Activated T-cell treated with anti-CD3 and anti-CD28 coated beads, Interleukin-2, amount 50 U/mL, for 72 hours (primary cell): ENCODE measurements at regions not wholly inside any gene's neighbourhood (a gene's known extent, or its start where the extent isn't known, plus 50 kb on each side); places are given as distances from the start of the nearest gene placed in this dataset.
"Not testable (repeated sequence)": the region's sequence is repeated elsewhere in the genome, so short reads cannot be mapped to it uniquely, and the experiment has no call there.

Experiments
- ATAC-seq, 2 donors: fragments of 150-1000 bp; cut with Tn5 transposase; replicated peaks in 1 of 2; 2 replicates each; pipeline ENCODE4 v1.10.0; 2021; ENCODE audit warnings: moderate library complexity in 2 of 2, mild to moderate bottlenecking in 1 of 2
- DNase-seq, 2 donors: peaks; one replicate each; pipeline ENCODE4 v3.0.0; 2021 to 2022; ENCODE audit warnings: mixed read lengths in 1 of 2
- H3K27ac Mint-ChIP-seq: one replicate; pipeline ENCODE4 v1.8.0; 2022; ENCODE audit warnings: mild to moderate bottlenecking, moderate library complexity, mixed read lengths
- H3K27me3 Mint-ChIP-seq: one replicate; pipeline ENCODE4 v1.8.0; 2022; ENCODE audit warnings: low read depth, mixed read lengths
- H3K36me3 Mint-ChIP-seq, 2 donors: one replicate each; pipeline ENCODE4 v1.8.0; 2022; ENCODE audit warnings: mixed read lengths in 2 of 2, mild to moderate bottlenecking in 1 of 2; ENCODE audit not compliant: insufficient read depth in 2 of 2
- H3K4me1 Mint-ChIP-seq: one replicate; pipeline ENCODE4 v1.8.0; 2022; ENCODE audit warnings: low read depth, mixed read lengths
- H3K4me3 Mint-ChIP-seq, 2 donors: one replicate each; pipeline ENCODE4 v1.8.0; 2022; ENCODE audit warnings: mild to moderate bottlenecking in 2 of 2, mixed read lengths in 2 of 2, moderate library complexity in 2 of 2
- H3K9me3 Mint-ChIP-seq, 2 donors: one replicate each; pipeline ENCODE4 v1.8.0; 2022; ENCODE audit warnings: mixed read lengths in 2 of 2

GRCh38 chr2:43013821-43014345, 212.5 kb downstream of the ZFP36L2 start:
- Mint-ChIP-seq H3K36me3 (no peaks in the 10 kb centered on the region), H3K27me3 (no peaks in the 10 kb centered on the region), H3K4me3 (no peak overlapping the region), H3K27ac (no peak overlapping the region), H3K4me1 (peaks cover 6% of the 10 kb centered on the region), H3K9me3 (no peaks in the 10 kb centered on the region)
- ATAC-seq: no peak
- DNase-seq: no peak

- Mint-ChIP-seq H3K4me3 (no peak overlapping the region), H3K9me3 (peaks cover 4 to 5% of the 10 kb centered on the region in 2 donors), H3K27ac (no peak overlapping the region), H3K36me3 (peaks cover 2% of the 10 kb centered on the region in 2 donors), H3K27me3 (no peaks in the 10 kb centered on the region), H3K4me1 (peaks cover 6% of the 10 kb centered on the region)
- DNase-seq (no peak), ATAC-seq (no peak)
Observed at GRCh38 chr2:43012966-43013365, 213.4 kb downstream of the ZFP36L2 start.

- Mint-ChIP-seq H3K4me1 (peaks cover 6% of the 10 kb centered on the region), H3K4me3 (no peak overlapping the region), H3K27ac (no peak overlapping the region), H3K36me3 (peaks cover 2 to 4% of the 10 kb centered on the region in 2 donors), H3K9me3 (peaks cover 4 to 7% of the 10 kb centered on the region in 2 donors), H3K27me3 (no peaks in the 10 kb centered on the region)
- no peak for ATAC-seq
- DNase-seq: no peak
Observed at GRCh38 chr2:43011158-43011491, 215.3 kb downstream of the ZFP36L2 start.

- peaks cover 6% of the 10 kb centered on the region for H3K4me1 Mint-ChIP-seq
- ATAC-seq (no peak), DNase-seq (no peak)
- H3K9me3 Mint-ChIP-seq: peaks cover 4 to 7% of the 10 kb centered on the region in 2 donors
- no peaks in the 10 kb centered on the region for H3K27me3 Mint-ChIP-seq
- H3K27ac Mint-ChIP-seq: no peak overlapping the region
- H3K36me3 Mint-ChIP-seq: peaks cover 2 to 4% of the 10 kb centered on the region in 2 donors
- no peak overlapping the region for H3K4me3 Mint-ChIP-seq
Observed at GRCh38 chr2:43010438-43011157, 215.8 kb downstream of the ZFP36L2 start.

- no peak for DNase-seq
- H3K4me3 Mint-ChIP-seq: no peak overlapping the region
- H3K27ac Mint-ChIP-seq: no peak overlapping the region
Observed at GRCh38 chr2:43009448-43009847, 217.0 kb downstream of the ZFP36L2 start.

GRCh38 chr2:43008388-43008787, 216.0 kb upstream of the HAAO start:
- no peak overlapping the region for H3K27ac Mint-ChIP-seq
- peaks cover 8% of the 10 kb centered on the region for H3K27me3 Mint-ChIP-seq
- ATAC-seq (no peak), DNase-seq (no peak)
- no peak overlapping the region for H3K4me3 Mint-ChIP-seq
- peaks cover 6% of the 10 kb centered on the region for H3K4me1 Mint-ChIP-seq
- peaks cover 2 to 4% of the 10 kb centered on the region in 2 donors for H3K36me3 Mint-ChIP-seq
- H3K9me3 Mint-ChIP-seq: peaks cover 4 to 7% of the 10 kb centered on the region in 2 donors

More at GRCh38 chr2:43009448-43009847, 217.0 kb downstream of the ZFP36L2 start:
- ATAC-seq: no peak
- Mint-ChIP-seq H3K4me1 (peaks cover 6% of the 10 kb centered on the region), H3K36me3 (peaks cover 2 to 4% of the 10 kb centered on the region in 2 donors), H3K9me3 (peaks cover 4 to 7% of the 10 kb centered on the region in 2 donors), H3K27me3 (peaks cover 8% of the 10 kb centered on the region)

GRCh38 chr2:43007901-43008300, 215.5 kb upstream of the HAAO start:
- no peak for ATAC-seq
- Mint-ChIP-seq H3K27ac (no peak overlapping the region), H3K4me3 (no peak overlapping the region), H3K4me1 (peaks cover 6% of the 10 kb centered on the region), H3K36me3 (peaks cover 2 to 4% of the 10 kb centered on the region in 2 donors), H3K9me3 (peaks cover 4 to 7% of the 10 kb centered on the region in 2 donors), H3K27me3 (peaks cover 8% of the 10 kb centered on the region)
- no peak for DNase-seq

- peaks cover 8% of the 10 kb centered on the region for H3K27me3 Mint-ChIP-seq
- peaks cover 4 to 7% of the 10 kb centered on the region in 2 donors for H3K9me3 Mint-ChIP-seq
- no peak overlapping the region for H3K4me3 Mint-ChIP-seq
- H3K27ac Mint-ChIP-seq: no peak overlapping the region
- peaks cover 2 to 4% of the 10 kb centered on the region in 2 donors for H3K36me3 Mint-ChIP-seq
- no peak for DNase-seq
- no peak for ATAC-seq
- peaks cover 6% of the 10 kb centered on the region for H3K4me1 Mint-ChIP-seq
Observed at GRCh38 chr2:43006834-43007543, 214.6 kb upstream of the HAAO start.

GRCh38 chr2:43005975-43006833, 213.8 kb upstream of the HAAO start:
- H3K9me3 Mint-ChIP-seq: peaks cover 4 to 7% of the 10 kb centered on the region in 2 donors
- ATAC-seq: no peak
- no peak overlapping the region for H3K27ac Mint-ChIP-seq
- H3K27me3 Mint-ChIP-seq: peaks cover 8% of the 10 kb centered on the region
- H3K36me3 Mint-ChIP-seq: peaks cover 2 to 4% of the 10 kb centered on the region in 2 donors
- peaks cover 6% of the 10 kb centered on the region for H3K4me1 Mint-ChIP-seq
- no peak for DNase-seq
- no peak overlapping the region for H3K4me3 Mint-ChIP-seq

- Mint-ChIP-seq H3K27me3 (peaks cover 8% of the 10 kb centered on the region), H3K36me3 (peaks cover 2 to 4% of the 10 kb centered on the region in 2 donors), H3K27ac (no peak overlapping the region), H3K9me3 (peaks cover 4 to 7% of the 10 kb centered on the region in 2 donors), H3K4me3 (no peak overlapping the region), H3K4me1 (peaks cover 4% of the 10 kb centered on the region)
- ATAC-seq: no peak
- no peak for DNase-seq
Observed at GRCh38 chr2:43005245-43005974, 213.0 kb upstream of the HAAO start.

- H3K4me3 Mint-ChIP-seq: no peak overlapping the region
- H3K9me3 Mint-ChIP-seq: peaks cover 4 to 7% of the 10 kb centered on the region in 2 donors
- DNase-seq (no peak), ATAC-seq (no peak)
- no peaks in the 10 kb centered on the region for H3K4me1 Mint-ChIP-seq
- H3K36me3 Mint-ChIP-seq: peaks cover 2 to 4% of the 10 kb centered on the region in 2 donors
- no peak overlapping the region for H3K27ac Mint-ChIP-seq
- peaks cover 8% of the 10 kb centered on the region for H3K27me3 Mint-ChIP-seq
Observed at GRCh38 chr2:43004879-43005244, 212.5 kb upstream of the HAAO start.

- not testable (repeated sequence) for H3K4me1 Mint-ChIP-seq, H3K27ac Mint-ChIP-seq, H3K9me3 Mint-ChIP-seq, DNase-seq, H3K36me3 Mint-ChIP-seq, ATAC-seq, H3K4me3 Mint-ChIP-seq, H3K27me3 Mint-ChIP-seq
Observed at GRCh38 chr2:43004126-43004865, 211.9 kb upstream of the HAAO start.
